ENCODE measurements at regions not wholly inside any gene's neighbourhood (a gene's known extent, or its start where the extent isn't known, plus 50 kb on each side); places are given as distances from the start of the nearest gene placed in this dataset.

DNA sequence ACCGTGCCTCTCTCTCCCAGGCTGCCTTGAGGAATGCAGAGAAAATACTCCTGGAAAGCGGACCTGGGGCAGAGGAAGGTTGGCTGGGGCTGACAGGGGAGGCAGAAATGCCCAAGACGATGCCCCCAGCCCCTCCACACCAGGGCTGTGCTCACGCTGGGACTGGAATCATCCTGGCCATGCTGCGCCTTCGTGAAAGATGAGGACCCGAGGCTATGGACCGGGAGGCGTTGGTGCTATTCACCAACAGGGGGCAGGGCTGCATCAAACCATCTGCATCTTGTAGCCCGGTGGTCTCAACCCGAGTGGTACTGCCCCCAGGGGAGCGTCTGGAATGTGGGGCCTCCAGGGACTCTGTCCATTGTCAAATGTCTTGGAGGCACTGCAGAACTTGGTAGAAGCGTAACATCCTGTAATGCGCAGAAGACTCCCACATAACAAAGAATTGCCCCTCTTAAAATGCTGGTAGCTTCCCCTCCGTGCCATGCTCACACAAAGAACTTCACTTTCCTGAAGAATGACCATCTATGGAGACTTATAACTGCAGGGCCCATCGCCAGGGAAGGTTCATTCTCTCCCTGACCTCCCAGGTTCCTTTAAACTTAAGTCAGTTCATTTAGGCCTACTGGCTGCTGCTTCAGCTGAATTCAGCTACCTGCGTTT, 251.2 kb downstream of the RRAGC start:
- TF ChIP-seq, protein P1, sequence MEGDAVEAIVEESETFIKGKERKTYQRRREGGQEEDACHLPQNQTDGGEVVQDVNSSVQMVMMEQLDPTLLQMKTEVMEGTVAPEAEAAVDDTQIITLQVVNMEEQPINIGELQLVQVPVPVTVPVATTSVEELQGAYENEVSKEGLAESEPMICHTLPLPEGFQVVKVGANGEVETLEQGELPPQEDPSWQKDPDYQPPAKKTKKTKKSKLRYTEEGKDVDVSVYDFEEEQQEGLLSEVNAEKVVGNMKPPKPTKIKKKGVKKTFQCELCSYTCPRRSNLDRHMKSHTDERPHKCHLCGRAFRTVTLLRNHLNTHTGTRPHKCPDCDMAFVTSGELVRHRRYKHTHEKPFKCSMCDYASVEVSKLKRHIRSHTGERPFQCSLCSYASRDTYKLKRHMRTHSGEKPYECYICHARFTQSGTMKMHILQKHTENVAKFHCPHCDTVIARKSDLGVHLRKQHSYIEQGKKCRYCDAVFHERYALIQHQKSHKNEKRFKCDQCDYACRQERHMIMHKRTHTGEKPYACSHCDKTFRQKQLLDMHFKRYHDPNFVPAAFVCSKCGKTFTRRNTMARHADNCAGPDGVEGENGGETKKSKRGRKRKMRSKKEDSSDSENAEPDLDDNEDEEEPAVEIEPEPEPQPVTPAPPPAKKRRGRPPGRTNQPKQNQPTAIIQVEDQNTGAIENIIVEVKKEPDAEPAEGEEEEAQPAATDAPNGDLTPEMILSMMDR (IDR thresholded peaks at IDR 0.05) = peak in 2 of 3 experiments; percentile 18 to 44
- TF ChIP-seq POLR2AphosphoS5 (IDR thresholded peaks at IDR 0.05) = no peak
- TF ChIP-seq POLR2A (IDR thresholded peaks at IDR 0.05; ENCODE audit: low read depth) = no peak
